RWPE2 (cell line): ENCODE measurements at regions not wholly inside any gene's neighbourhood (a gene's known extent, or its start where the extent isn't known, plus 50 kb on each side); places are given as distances from the start of the nearest gene placed in this dataset.

Experiments
- ATAC-seq: fragments of 200-7000 bp; cut with Tn5 transposase; 3 replicates; pipeline ENCODE4 v1.9.1; 2021; ENCODE audit warnings: low read depth
- DNase-seq: peaks from one replicate; pipeline ENCODE4 v3.0.0-alpha.2; 2020; ENCODE audit warnings: low spot score
- H3K27ac ChIP-seq: fragments of 450-650 bp; 2 replicates; pipeline ENCODE4 v1.5.1; 2017; ENCODE audit warnings: mild to moderate bottlenecking; ENCODE audit not compliant: poor library complexity, severe bottlenecking
- H3K27me3 ChIP-seq: fragments of 250-450 bp; sonication (Bioruptor Pico); 2 replicates; pipeline ENCODE4 v1.5.1; 2021; ENCODE audit warnings: mild to moderate bottlenecking, moderate library complexity; ENCODE audit not compliant: insufficient read depth, poor library complexity, severe bottlenecking
- H3K36me3 ChIP-seq: fragments of 250-450 bp; sonication (Bioruptor Pico); 2 replicates; pipeline ENCODE4 v1.5.1; 2020; ENCODE audit warnings: low read depth, mild to moderate bottlenecking, moderate library complexity
- H3K4me1 ChIP-seq: fragments of 250-450 bp; sonication (Bioruptor Pico); 2 replicates; pipeline ENCODE4 v1.5.1; 2021; ENCODE audit warnings: mild to moderate bottlenecking, moderate library complexity; ENCODE audit not compliant: insufficient read depth, poor library complexity, severe bottlenecking
- H3K4me3 ChIP-seq: fragments of 250-450 bp; sonication (Bioruptor Pico); 2 replicates; pipeline ENCODE4 v1.5.1; 2021; ENCODE audit warnings: mild to moderate bottlenecking, moderate library complexity; ENCODE audit not compliant: severe bottlenecking
- H3K9me3 ChIP-seq: fragments of 250-450 bp; sonication (Bioruptor Pico); 2 replicates; pipeline ENCODE4 v1.5.1; 2021; ENCODE audit warnings: mild to moderate bottlenecking, moderate library complexity; ENCODE audit not compliant: severe bottlenecking
- CTCF ChIP-seq: fragments of 450-650 bp; IDR thresholded peaks from one replicate; pipeline ENCODE4 v1.5.1; 2017; ENCODE audit warnings: mild to moderate bottlenecking, moderate library complexity; ENCODE audit not compliant: poor library complexity, severe bottlenecking

GRCh38 chr5:54848581-54848980 is 136.8 kb downstream of the ESM1 start:
- no peaks in the 10 kb centered on the region for H3K27me3 ChIP-seq
- no peak for TF ChIP-seq CTCF
- no peak overlapping the region for H3K4me3 ChIP-seq
- DNase-seq (no peak), ATAC-seq (no peak)
- no peaks in the 10 kb centered on the region for H3K36me3 ChIP-seq
- H3K4me1 ChIP-seq: peaks cover 12% of the 10 kb centered on the region
- no peaks in the 10 kb centered on the region for H3K9me3 ChIP-seq
- no peak overlapping the region for H3K27ac ChIP-seq

DNA sequence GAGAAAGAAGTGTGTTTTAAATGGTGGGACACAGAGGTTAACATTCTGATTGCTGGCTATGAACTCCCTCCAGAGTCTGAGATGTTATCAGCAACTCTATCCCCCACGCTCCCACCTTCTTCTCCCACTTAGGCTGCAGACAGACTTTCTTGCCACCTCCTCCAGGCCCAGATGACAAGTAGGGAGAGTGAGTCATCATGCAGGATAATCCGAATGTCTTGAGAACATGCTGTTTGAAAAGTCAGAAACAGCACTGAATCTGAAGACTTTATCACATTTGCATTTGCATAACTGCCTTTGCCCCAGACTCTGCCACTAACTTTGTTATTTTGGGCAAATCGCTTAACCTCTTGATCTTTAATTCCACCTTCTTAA is 139.8 kb downstream of the ESM1 start:
- H3K4me3 ChIP-seq: no peak overlapping the region
- ATAC-seq (peak; percentile 31; the same call in 1 of the 3 replicates), DNase-seq (no peak)
- peaks cover 4% of the 10 kb centered on the region for H3K4me1 ChIP-seq
- H3K9me3 ChIP-seq: no peaks in the 10 kb centered on the region
- H3K27ac ChIP-seq: no peak overlapping the region
- H3K27me3 ChIP-seq: no peaks in the 10 kb centered on the region
- H3K36me3 ChIP-seq: no peaks in the 10 kb centered on the region
- TF ChIP-seq CTCF: no peak

DNA sequence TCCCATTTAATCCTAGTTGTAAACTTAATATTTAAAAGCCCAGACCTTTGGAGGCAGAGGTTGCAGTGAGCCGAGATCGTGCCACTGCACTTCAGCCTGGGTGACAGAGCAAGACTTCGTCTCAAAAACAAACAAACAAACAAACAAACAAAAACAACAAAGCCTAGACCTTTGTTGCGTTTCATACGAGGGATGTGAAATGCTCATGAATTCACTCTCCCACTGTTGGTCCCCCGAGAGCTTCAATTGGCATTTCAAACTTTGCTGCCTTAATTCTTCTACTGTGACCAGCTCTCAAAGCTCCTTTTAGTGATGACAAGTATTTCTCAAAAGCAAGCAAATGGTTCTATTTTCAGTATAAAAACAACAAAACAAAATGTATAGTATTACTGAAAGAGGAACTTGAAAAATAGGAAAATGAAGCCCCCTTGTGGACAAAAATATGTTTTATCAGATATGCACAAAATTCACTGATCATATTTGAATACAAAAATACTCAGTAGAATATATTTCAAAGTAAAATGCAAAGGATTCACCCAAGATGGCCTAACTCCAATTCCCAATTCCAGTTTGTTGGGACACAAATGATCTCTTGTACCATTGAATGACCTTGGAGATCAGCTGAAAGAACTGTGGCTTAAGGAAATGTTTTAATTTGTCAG is 140.4 kb downstream of the ESM1 start:
- peaks cover 4% of the 10 kb centered on the region for H3K4me1 ChIP-seq
- H3K9me3 ChIP-seq: no peaks in the 10 kb centered on the region
- peak; percentile 89 for TF ChIP-seq CTCF
- no peak overlapping the region for H3K27ac ChIP-seq
- DNase-seq (no peak), ATAC-seq (no peak)
- no peaks in the 10 kb centered on the region for H3K36me3 ChIP-seq
- no peaks in the 10 kb centered on the region for H3K27me3 ChIP-seq
- H3K4me3 ChIP-seq: no peak overlapping the region

GRCh38 chr5:54844266-54844665 is 141.1 kb downstream of the ESM1 start:
- no peak for TF ChIP-seq CTCF

DNA sequence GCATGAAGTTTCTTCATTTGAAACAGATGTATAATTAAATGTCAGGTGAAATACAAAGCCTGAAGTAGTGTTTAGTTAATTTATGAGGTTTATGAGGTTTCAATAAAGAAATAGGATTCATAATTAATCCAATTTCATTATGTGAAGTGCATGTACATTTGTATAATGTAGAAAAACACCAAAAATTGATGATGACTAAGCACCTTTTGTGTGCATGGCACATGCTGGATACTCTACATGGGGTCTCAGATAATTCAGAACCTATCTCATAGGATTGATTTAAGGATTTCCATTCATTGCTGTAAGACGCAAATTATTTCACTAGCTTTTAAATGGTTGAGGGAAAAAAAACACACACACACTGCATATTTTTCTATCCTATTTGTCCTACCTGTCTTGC is 143.9 kb downstream of the ESM1 start:
- no peak overlapping the region for H3K27ac ChIP-seq
- no peak overlapping the region for H3K4me3 ChIP-seq
- no peak for ATAC-seq

More at GRCh38 chr5:54844266-54844665, 141.1 kb downstream of the ESM1 start:
- ATAC-seq (no peak), DNase-seq (no peak)
- Histone ChIP-seq H3K9me3 (no peaks in the 10 kb centered on the region), H3K36me3 (no peaks in the 10 kb centered on the region), H3K27me3 (no peaks in the 10 kb centered on the region), H3K4me1 (peaks cover 4% of the 10 kb centered on the region), H3K4me3 (no peak overlapping the region), H3K27ac (no peak overlapping the region)

More for the DNA sequence above, 143.9 kb downstream of the ESM1 start:
- Histone ChIP-seq H3K27me3 (no peaks in the 10 kb centered on the region), H3K36me3 (no peaks in the 10 kb centered on the region), H3K4me1 (peaks cover 4% of the 10 kb centered on the region), H3K9me3 (no peaks in the 10 kb centered on the region)
- DNase-seq: no peak
- TF ChIP-seq CTCF: no peak
